Spleen (tissue), 7 donors: ENCODE measurements at regions not wholly inside any gene's neighbourhood (a gene's known extent, or its start where the extent isn't known, plus 50 kb on each side); places are given as distances from the start of the nearest gene placed in this dataset.

Experiments
- CTCF ChIP-seq, 11 experiments: fragments of 200-600 bp in 7 of 11; fragments of 450-650 bp in 4 of 11; sonication (generic) in 4 of 11; IDR thresholded peaks in 8 of 11; conservative IDR thresholded peaks in 3 of 11; 1 replicate in 7 of 11; 2 replicates in 4 of 11; pipeline versions ENCODE4 v1.4.0 to v1.8.0; 2016 to 2021; ENCODE audit warnings: antibody characterized with exemption in 11 of 11, inconsistent platforms in 4 of 11, mild to moderate bottlenecking in 1 of 11
- POLR2A ChIP-seq, 3 donors: fragments of 450-650 bp; IDR thresholded peaks; one replicate each; pipeline ENCODE4 v1.5.1; 2017; ENCODE audit warnings: antibody characterized with exemption in 3 of 3, mild to moderate bottlenecking in 1 of 3
- POLR2AphosphoS5 ChIP-seq, 3 donors: sonication (generic); formaldehyde crosslinking; IDR thresholded peaks; one replicate each; pipeline ENCODE4 v1.5.1; 2017; ENCODE audit warnings: antibody characterized with exemption in 3 of 3
- donor health status: DM: no; HTN: no; CAD: no; lungs with moderate emphysema.
- donor health status: DM: no; HTN: no; CAD: no.
- donor health status: DM: no; HTN: no; CAD: no.

- TF ChIP-seq CTCF (IDR thresholded peaks at IDR 0.05 in 8 of 11, conservative IDR thresholded peaks at IDR 0.05 in 3 of 11): no peak
- TF ChIP-seq POLR2A (IDR thresholded peaks at IDR 0.05): no peak
- TF ChIP-seq POLR2AphosphoS5 (IDR thresholded peaks at IDR 0.05): no peak
These were observed 135.1 kb downstream of the SLC41A2 start for GRCh38 chr12:104822941-104823340.
